Fibroblast of peridontal ligament (primary cell): ENCODE measurements at regions not wholly inside any gene's neighbourhood (a gene's known extent, or its start where the extent isn't known, plus 50 kb on each side); places are given as distances from the start of the nearest gene placed in this dataset.
"Not testable (repeated sequence)": the region's sequence is repeated elsewhere in the genome, so short reads cannot be mapped to it uniquely, and the experiment has no call there.

Experiments used
- DNase-seq: peaks from one replicate; pipeline ENCODE4 v3.0.0-alpha.2; 2010; ENCODE audit errors: extremely low read depth

GRCh38 chr9:41018948-41019347 is 109.5 kb downstream of the FOXD4L6 start:
- DNase-seq, result not testable (repeated sequence)

- not testable (repeated sequence) for DNase-seq
Measured at GRCh38 chr9:41016699-41017098, 111.8 kb downstream of the FOXD4L6 start.

DNA sequence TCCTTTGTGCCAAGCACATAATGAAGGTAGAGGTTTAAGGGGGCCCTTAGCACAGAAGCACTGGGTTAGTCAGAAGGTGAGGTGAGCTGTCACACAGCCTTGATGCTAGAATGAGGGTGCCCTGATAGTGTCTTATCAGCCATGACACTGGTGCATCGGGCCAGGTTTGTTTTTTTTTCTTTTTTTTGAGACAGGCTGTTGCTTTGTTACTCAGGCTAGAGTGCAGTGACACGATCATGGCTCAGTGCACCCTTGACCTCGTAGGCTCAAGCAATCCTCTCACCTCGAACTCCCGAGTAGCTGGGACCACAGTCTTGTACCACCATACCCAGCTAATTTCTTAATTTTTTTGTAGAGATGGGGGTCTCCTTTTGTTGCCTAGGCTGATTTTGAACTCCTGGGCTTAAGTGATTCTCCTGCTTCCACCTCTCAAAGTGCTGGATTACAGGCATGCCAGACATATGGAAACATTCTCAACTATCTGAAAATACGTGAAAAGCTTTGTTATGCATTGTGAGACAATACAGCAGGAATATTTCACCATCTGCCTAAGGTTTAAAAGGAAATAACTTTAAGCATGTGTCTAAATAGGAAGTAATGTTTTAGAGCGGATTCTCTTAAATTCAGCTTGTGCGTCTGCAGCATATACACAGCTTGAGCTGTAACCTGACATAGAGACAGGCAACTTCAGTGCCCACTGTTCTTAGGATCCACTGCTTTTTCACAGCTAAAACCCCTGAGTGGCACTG is 128.4 kb downstream of the FOXD4L6 start:
- DNase-seq, result not testable (repeated sequence)

- DNase-seq, result not testable (repeated sequence)
Measured at GRCh38 chr9:40995490-40995889, 133.0 kb downstream of the FOXD4L6 start.

DNA sequence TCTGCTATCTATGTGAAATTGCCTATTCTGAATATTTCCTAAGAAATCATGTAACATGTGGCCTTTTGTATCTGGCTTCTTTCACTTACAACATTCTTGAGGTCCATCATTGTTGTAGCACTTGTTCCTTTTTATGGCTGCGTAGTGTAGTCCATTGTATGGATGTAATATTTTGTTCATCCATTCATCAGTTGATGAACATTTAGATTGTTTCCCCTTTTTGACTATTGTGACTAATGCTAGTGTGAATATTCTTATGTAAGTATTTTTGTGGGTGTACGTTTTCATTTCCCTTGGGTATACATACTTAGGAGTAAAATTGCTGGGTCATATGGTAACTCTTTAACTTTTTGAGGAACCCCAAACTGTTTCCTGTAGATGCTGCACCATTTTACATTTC is 134.6 kb downstream of the FOXD4L6 start:
- not testable (repeated sequence) for DNase-seq

GRCh38 chr9:40993375-40993774 is 135.1 kb downstream of the FOXD4L6 start:
- not testable (repeated sequence) for DNase-seq

DNA sequence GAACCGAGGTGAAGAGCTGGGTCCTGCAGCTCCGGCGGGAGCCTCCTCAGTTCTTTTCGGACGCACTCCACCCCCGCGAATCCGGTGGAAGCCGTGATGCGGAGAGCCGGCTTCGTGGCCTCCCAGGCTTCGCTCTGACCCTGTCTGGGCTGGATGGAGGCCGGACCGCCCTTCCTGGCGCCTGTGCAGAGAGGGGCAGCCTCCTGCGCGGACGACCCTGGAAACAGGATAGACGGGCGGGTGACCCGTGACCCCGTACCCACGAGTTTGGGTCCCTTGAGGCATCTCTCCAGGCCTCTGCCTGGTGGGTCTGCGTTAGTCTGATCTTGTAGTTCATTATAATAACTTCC is 136.0 kb downstream of the FOXD4L6 start:
- not testable (repeated sequence) for DNase-seq

- peak; percentile 98 for DNase-seq
Measured at GRCh38 chr9:40991741-40992471, 136.6 kb downstream of the FOXD4L6 start.

- not testable (repeated sequence) for DNase-seq
Measured at GRCh38 chr9:40991100-40991740, 137.3 kb downstream of the FOXD4L6 start.

DNA sequence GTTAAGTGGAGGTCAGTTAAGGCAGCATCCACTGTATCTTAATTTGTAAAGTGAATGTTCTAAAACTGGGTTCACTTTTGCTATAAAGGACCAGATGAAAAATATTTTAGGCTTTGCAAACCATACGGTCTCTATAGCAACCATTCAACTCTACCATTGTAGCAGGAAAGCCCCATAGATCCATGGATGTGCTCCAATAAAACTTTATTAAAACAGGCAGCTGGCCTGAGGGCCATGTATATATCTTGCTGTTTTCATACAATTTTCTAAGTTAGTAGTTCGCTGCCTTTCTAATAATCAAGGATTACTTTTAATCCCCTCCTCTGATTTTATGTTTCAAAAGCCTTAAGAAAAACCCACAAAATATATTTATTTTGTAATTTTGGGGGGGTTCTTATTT is 142.1 kb downstream of the FOXD4L6 start:
- not testable (repeated sequence) for DNase-seq

DNA sequence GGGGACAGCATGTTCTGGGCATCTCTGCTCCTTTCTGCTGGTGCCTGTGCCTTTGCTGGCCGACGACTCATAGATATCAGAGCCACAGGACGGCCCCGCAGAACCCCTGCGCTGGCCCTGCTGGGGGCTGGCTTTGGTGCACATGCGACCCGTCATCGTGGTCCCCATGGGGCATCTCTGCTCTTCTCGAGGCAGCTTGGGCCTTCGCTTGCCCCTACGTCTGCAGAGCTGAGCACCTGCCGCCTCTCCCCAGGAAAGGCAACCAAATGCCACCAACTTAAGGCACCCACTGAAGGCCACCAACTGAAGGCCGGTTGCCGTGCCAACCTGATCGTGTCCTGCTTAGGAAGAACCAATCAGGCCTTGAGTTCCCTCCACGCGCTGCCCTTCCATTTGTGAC is 153.1 kb downstream of the FOXD4L6 start:
- not testable (repeated sequence) for DNase-seq

DNA sequence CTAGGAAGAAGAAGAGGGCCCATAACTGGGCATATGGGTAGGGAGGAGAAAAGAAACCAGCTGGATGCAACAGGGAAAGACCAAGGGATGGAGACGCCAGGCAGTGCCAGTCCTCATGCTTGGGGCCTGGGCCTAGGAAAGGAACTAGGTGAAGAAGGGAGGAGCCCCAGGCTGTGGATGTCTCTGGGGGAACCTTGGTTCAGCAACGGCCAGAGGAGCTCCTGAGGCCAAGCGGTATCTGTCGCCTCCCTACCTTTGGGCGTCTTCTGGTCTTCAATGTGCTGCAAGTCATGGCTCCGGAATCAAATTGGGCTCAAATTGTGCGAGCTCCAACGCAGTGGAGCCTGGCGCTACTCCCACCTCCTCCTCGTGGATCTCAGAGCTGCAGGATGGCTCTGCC is 153.6 kb downstream of the FOXD4L6 start:
- not testable (repeated sequence) for DNase-seq

- DNase-seq, result not testable (repeated sequence)
Measured at GRCh38 chr9:40971773-40972172, 156.7 kb downstream of the FOXD4L6 start.

GRCh38 chr9:40970340-40970739 is 158.1 kb downstream of the FOXD4L6 start:
- not testable (repeated sequence) for DNase-seq

DNA sequence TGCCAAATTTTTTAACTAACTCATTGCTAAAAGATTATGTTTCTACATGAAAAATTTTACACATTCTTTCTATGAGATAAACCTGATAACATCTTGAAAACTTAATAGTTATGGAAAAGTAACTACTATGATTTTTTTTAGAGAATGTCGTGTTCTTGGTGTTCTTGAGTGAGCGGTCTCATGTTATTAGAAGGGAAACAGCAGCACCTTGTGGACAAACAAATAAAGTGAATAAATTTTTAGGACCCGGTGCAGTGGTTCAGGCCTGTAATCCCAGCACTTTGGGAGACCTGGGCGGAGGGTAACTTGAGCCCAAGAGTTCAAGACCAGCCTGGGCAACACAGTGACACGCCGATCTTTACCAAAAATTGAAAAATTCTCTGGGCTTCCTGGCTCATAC is 166.0 kb downstream of the FOXD4L6 start:
- not testable (repeated sequence) for DNase-seq

DNA sequence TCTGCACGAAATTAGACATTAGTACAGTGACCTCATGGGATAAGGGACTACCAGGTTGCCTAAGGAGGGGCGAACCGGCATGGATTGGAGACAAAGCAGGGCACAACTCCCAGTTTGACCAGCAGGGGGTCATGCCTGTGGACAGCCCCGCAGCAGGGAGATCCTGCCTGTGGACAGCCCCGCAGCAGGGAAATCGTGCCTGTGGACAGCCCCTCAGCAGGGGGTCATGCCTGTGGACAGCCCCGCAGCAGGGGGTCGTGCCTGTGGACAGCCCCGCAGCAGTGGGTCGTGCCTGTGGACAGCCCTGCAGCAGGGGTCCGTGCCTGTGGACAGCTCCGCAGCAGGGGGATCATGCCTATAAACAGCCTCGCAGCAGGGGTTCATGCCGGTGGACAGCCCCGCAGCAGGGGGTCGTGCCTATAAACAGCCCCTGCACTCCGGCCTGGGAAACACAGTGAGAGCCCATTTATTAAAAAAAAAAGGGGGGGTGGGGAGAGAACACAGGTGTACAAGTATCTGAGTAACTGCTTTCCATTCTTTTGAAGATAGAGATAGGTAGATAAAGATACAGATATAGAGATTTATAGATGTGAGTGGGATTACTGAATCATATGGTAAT is 176.5 kb downstream of the FOXD4L6 start:
- DNase-seq, result not testable (repeated sequence)

- DNase-seq, result not testable (repeated sequence)
Measured at GRCh38 chr9:40946228-40946627, 182.3 kb downstream of the FOXD4L6 start.

GRCh38 chr9:40942730-40943129 is 185.8 kb downstream of the FOXD4L6 start:
- DNase-seq, result not testable (repeated sequence)

DNA sequence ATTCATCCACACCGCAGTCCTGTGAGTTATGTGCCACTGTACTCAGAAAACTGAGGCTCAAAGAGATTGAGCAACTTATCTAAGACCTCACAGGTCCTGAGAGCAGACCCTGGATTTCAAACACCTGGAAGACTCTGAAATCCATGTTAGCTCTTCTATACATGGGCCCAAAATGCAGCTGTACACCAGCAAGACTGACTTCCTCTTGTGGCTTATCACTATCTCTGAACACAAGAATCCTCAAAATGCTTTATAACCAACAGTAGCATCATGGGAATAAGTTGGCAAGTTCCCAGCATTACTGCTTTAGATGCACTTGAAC is 188.6 kb downstream of the FOXD4L6 start:
- not testable (repeated sequence) for DNase-seq

GRCh38 chr9:40939201-40939887 is 189.1 kb downstream of the FOXD4L6 start:
- not testable (repeated sequence) for DNase-seq

GRCh38 chr9:40935336-40935735 is 193.1 kb downstream of the FOXD4L6 start:
- no peak for DNase-seq

GRCh38 chr9:40934480-40934879 is 194.0 kb downstream of the FOXD4L6 start:
- not testable (repeated sequence) for DNase-seq
